Inflammatory macrophage (primary cell): ENCODE measurements at regions not wholly inside any gene's neighbourhood (a gene's known extent, or its start where the extent isn't known, plus 50 kb on each side); places are given as distances from the start of the nearest gene placed in this dataset.

Source experiments
- DNase-seq, 2 donors: peaks; one replicate each; pipeline ENCODE4 v3.0.0-alpha.2; 2020 to 2022

- no peak for DNase-seq
These were observed 193.1 kb upstream of the DCBLD2 start for GRCh38 chr3:99094606-99095005.

GRCh38 chr3:99087277-99087676 is 185.8 kb upstream of the DCBLD2 start:
- no peak for DNase-seq

DNA sequence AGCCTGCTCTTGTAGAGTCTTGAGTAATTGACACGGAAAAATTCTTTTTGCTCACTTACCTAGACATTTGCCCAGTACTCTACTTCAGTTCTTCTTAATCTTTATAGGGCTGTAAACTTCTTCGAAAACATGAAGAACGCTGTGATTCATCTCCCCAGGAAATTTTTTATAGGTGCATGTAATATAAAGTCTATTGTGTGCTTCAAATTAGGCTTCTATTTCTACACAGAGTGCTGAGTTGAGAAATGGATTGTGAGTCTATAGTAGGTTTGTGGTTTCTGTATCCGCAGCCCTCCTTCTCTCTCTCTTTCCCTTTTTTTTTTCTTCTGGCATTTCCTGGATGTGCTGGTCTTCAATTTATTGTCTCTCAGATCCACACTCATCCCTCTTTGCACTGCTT is 183.3 kb upstream of the DCBLD2 start:
- no peak for DNase-seq

GRCh38 chr3:99084156-99084555 is 182.7 kb upstream of the DCBLD2 start:
- no peak for DNase-seq

DNA sequence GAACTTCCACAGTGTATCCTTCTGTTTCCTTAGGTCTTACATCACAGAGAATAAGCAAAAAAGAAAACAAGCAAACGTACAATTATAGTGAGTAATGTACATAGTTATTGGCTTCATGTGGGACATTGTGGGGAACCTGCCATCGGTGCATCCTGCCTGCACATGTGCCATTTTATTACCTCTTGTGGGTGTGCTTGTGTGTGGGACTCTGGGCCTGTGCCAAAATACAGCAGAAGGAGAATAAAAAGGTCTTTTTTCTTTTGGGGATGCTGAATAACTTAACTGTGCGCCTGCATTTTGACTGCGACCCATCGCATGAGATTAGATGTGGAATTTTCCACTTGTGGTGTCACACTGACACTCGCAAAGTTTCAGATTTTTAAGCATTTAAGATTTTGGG is 169.6 kb upstream of the DCBLD2 start:
- no peak for DNase-seq

- DNase-seq: no peak
These were observed 168.5 kb upstream of the DCBLD2 start for GRCh38 chr3:99069973-99070372.

GRCh38 chr3:99066863-99067262 is 165.4 kb upstream of the DCBLD2 start:
- DNase-seq: no peak

DNA sequence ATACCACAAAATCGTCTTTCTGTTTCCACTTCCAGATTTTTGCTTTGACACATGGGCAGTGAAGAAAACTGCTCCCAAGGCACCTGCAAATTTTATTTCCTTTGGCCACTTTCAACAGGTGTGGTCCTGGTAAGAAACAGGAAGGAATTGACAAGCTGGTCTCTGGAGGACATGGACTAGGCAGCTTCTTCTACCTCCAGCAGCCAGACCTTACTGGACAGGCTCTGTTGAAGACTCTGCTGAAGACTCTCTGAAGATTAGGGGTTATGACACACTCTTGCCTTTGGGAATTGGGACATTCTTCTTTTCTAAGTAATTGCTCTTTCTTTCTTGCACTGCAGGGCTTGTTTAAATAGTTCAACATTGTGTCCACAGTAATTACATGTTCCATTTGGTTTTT is 147.7 kb upstream of the DCBLD2 start:
- no peak for DNase-seq

- DNase-seq: no peak
These were observed 140.3 kb upstream of the DCBLD2 start for GRCh38 chr3:99041747-99042146.

DNA sequence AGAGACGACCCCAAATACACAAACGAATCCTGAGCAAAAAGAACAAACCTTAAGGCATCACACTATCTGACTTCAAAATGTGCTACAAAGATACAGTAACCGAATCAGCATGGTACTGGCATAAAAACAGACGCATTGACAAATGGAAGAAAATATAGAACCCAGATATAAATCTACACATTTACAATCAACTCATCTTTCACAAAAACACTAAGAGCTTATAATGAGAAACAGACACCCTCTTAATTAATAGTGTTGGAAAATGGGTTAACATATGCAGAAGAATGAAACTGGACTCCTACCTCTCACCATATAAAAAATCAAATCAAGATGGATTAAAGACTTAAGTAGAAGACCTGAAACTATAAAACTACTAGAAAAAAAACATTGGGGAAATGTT is 130.3 kb upstream of the DCBLD2 start:
- DNase-seq: no peak

DNA sequence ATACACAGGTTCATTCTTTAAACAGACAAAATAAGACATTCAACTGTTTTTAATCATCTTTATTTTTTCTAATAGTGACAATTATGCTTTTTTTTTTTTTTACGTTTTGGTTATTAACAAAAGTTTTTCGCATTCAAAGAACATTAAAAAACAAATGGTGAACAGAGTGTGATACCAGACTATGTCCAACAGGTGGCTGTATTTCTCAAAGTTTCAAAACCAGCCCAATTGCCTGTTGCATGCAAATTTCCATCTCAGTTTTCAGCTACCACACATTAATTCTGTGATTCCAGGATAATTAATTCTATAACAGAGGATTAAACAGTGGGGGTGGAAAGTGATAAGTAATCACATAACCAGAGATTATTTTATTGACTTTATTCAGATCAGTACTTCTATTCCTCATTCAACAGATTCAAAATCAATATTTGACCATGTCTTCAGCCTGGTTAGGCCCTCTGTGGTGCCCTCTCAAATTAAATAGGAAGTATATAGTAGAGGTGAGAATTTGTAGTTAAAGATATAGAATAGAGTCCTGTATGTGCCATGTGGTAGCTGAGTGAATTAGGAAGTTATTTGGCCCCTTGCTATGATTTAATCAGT is 122.2 kb upstream of the DCBLD2 start:
- DNase-seq: peak; percentile 10 to 14

DNA sequence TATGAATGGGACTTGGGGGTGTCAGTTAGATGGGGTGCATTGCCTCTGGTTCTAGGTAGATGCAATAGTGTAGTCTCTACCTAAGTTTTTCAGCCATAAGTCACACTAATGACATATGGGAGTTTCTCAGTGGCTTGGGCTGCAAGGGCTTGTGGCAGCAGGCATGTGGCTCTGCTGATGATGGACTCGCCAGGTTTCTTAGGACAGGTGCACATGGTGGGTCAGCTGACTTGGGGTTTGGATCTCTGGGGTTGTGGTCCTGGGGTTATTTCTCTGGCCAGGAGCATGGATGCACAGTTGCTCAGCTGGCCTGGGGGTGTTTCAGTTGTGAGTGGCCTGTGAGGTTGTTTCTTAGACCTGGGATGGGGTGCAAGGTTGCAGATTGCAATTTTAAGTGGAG is 120.0 kb upstream of the DCBLD2 start:
- no peak for DNase-seq

DNA sequence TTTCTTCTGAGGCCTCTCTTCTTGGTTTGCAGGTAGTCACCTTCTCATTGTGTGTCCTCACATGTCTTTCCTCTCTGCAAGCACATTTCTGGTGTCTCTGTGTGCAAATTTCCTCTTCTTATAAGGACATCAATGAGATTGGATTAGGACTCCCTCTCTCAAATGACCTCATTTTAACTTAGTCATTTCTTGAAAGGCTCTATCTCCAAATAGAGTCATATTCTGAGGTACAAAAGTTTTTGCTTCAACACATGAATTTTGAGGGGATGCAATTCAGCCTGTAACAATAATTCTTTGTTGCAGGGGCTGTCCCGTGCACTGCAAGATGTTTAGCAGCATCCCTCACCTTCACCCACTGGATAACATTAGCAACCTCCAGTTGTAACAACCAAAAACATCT is 115.0 kb upstream of the DCBLD2 start:
- no peak for DNase-seq

DNA sequence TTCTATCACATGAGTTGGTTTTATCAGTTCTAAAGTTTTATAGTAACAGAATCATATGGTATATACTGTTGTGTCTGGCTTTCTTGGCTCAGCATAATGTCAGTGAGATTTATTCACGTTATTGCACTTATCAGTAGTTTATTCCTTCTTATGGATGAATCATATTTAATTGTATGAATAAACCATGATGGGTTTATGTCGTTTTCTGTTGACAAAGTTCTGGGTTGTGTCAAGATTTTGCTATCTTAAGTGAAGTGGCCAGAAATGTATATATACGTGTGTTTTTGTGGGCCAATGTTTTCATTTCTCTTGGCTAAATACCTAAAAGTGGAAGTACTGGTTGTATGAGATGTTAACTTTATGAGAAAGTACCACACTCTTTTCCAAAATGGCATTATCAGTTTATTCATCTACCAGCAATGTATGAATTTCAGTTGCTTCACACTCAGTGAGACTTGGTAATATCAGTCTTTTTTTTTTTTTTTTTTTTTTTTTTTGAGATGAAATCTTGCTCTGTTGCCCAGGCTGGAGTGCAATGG is 112.4 kb upstream of the DCBLD2 start:
- no peak for DNase-seq

DNA sequence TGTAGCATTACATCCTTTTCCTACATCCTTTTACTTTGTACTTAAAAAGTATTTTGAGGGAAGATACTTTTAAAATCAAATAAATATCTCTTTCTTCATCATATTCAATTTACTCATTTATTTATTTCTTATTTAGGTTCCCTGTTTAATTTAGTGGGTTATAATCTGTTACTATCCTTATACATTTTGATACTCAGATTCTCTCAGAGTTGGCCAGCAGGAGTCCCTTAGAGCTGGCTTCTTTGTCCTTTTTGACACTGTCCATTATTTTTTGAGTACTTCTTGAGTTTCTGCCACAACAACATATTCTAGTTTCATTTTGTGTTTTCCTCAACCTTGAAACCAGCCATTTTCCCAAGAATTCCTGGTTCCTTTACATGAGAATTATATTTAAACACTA is 111.6 kb upstream of the DCBLD2 start:
- no peak for DNase-seq

GRCh38 chr3:99012051-99012450 is 110.6 kb upstream of the DCBLD2 start:
- DNase-seq: no peak

- DNase-seq: no peak
These were observed 108.4 kb upstream of the DCBLD2 start for GRCh38 chr3:99009851-99010250.

DNA sequence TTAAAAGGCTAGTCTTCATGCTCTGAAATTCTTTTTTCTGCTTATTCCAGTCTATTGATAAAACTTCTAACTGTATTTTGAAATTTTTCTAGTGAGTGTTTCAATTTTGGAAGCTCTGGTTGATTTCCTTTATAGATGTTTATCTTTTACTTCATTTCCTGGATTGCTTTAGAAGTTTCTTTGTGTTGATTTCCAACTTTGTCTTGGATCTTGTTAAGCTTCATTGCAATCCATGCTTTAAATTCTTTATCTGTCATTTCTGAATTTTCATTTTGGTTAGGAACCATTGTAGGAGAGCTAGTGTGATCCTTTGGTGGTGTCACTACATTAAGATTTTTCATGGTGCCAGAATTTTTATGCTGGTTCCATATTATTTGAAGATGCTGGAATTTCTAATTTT is 105.2 kb upstream of the DCBLD2 start:
- no peak for DNase-seq

GRCh38 chr3:98999675-99000074 is 98.2 kb upstream of the DCBLD2 start:
- no peak for DNase-seq

GRCh38 chr3:98994128-98994762 is 92.8 kb upstream of the DCBLD2 start:
- no peak for DNase-seq

DNA sequence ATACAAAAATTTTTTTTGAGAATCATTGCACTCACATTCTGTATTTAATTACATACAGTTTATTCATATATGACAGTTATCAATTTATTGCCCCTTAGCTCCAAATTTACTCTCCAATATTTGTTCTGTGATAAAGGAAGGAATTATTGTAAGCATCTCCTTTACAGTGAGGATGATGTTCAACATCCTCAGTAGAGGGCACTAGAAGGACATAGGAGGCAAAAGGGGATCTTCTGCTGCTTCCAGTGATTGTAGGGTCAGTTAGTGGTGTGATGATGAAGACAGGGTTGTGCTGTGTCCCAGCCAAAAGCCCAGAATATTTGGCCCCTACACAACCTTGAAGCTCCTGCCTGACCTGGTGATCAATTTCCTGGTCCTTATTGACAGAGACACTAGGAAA is 89.9 kb upstream of the DCBLD2 start:
- DNase-seq: no peak

GRCh38 chr3:98990657-98991056 is 89.2 kb upstream of the DCBLD2 start:
- DNase-seq: no peak

GRCh38 chr3:98986073-98986472 is 84.6 kb upstream of the DCBLD2 start:
- no peak for DNase-seq

- no peak for DNase-seq
These were observed 83.9 kb upstream of the DCBLD2 start for GRCh38 chr3:98985431-98985830.

GRCh38 chr3:98984024-98984423 is 82.5 kb upstream of the DCBLD2 start:
- DNase-seq: no peak
